Astrocyte (in vitro differentiated cells and primary cell): ENCODE measurements at regions not wholly inside any gene's neighbourhood (a gene's known extent, or its start where the extent isn't known, plus 50 kb on each side); places are given as distances from the start of the nearest gene placed in this dataset.

Experiments
- DNase-seq: peaks from one replicate; pipeline ENCODE4 v3.0.0-alpha.2; 2010; ENCODE audit warnings: low read depth
- FAIRE-seq: peaks from 2 replicates; lab custom pipeline; 2011; peaks lifted over from hg19 to GRCh38; lab: Jason Lieb, UNC
- H2AFZ ChIP-seq: 2 replicates; pipeline ENCODE4 v1.6.0; 2012; ENCODE audit warnings: low read depth, low read length, inconsistent platforms
- H3K27ac ChIP-seq: 2 replicates; pipeline ENCODE4 v1.5.1; 2011; ENCODE audit warnings: low read depth, low read length, inconsistent platforms
- H3K27me3 ChIP-seq: 2 replicates; pipeline ENCODE4 v1.6.0; 2011; ENCODE audit warnings: low read length, inconsistent platforms; ENCODE audit not compliant: insufficient read depth
- H3K36me3 ChIP-seq: 2 replicates; pipeline ENCODE4 v1.5.1; 2011; ENCODE audit warnings: low read length, inconsistent platforms; ENCODE audit not compliant: insufficient read depth
- H3K4me1 ChIP-seq: 2 replicates; pipeline ENCODE4 v1.5.1; 2011; ENCODE audit warnings: low read length, inconsistent platforms; ENCODE audit not compliant: insufficient read depth
- H3K4me2 ChIP-seq: 2 replicates; pipeline ENCODE4 v1.6.0; 2012; ENCODE audit warnings: low read length, inconsistent platforms
- H3K4me3 ChIP-seq: 2 replicates; pipeline ENCODE4 v1.5.1; 2011; ENCODE audit warnings: low read depth, mild to moderate bottlenecking, low read length, inconsistent platforms; ENCODE audit not compliant: insufficient read depth
- H3K79me2 ChIP-seq: 2 replicates; pipeline ENCODE4 v1.6.0; 2012; ENCODE audit warnings: mild to moderate bottlenecking, low read length, inconsistent platforms; ENCODE audit not compliant: insufficient read depth
- H3K9ac ChIP-seq: 2 replicates; pipeline ENCODE4 v1.6.0; 2012; ENCODE audit warnings: mild to moderate bottlenecking, low read length, inconsistent platforms
- H3K9me3 ChIP-seq: 2 replicates; pipeline ENCODE4 v1.5.1; 2012; ENCODE audit warnings: low read depth, mild to moderate bottlenecking, low read length, inconsistent platforms; ENCODE audit not compliant: insufficient read depth
- H4K20me1 ChIP-seq: 2 replicates; pipeline ENCODE4 v1.6.0; 2012; ENCODE audit warnings: low read length, inconsistent platforms; ENCODE audit not compliant: insufficient read depth
- H3K27ac Mint-ChIP-seq: one replicate; pipeline ENCODE4 v1.8.0; 2021; ENCODE audit warnings: mild to moderate bottlenecking, mixed read lengths; ENCODE audit not compliant: unreplicated experiment
- H3K27me3 Mint-ChIP-seq: one replicate; pipeline ENCODE4 v1.8.0; 2021; ENCODE audit warnings: low read depth, mixed read lengths; ENCODE audit not compliant: unreplicated experiment
- H3K36me3 Mint-ChIP-seq: one replicate; pipeline ENCODE4 v1.8.0; 2021; ENCODE audit warnings: low read depth, mixed read lengths; ENCODE audit not compliant: unreplicated experiment
- H3K4me1 Mint-ChIP-seq: one replicate; pipeline ENCODE4 v1.8.0; 2021; ENCODE audit warnings: low read depth, mixed read lengths; ENCODE audit not compliant: unreplicated experiment
- H3K4me3 Mint-ChIP-seq: one replicate; pipeline ENCODE4 v1.8.0; 2021; ENCODE audit warnings: mild to moderate bottlenecking, moderate library complexity, mixed read lengths; ENCODE audit not compliant: unreplicated experiment
- H3K9me3 Mint-ChIP-seq: one replicate; pipeline ENCODE4 v1.8.0; 2021; ENCODE audit warnings: mild to moderate bottlenecking, mixed read lengths; ENCODE audit not compliant: unreplicated experiment
- EZH2 ChIP-seq: IDR thresholded peaks from 2 replicates; pipeline ENCODE4 v1.6.1; 2012; ENCODE audit warnings: mild to moderate bottlenecking, low read length, inconsistent platforms; ENCODE audit not compliant: insufficient read depth
- TF ChIP-seq, protein P1 (sequence below): IDR thresholded peaks from 2 replicates; pipeline ENCODE4 v1.5.1; 2011; ENCODE audit warnings: low read depth, mild to moderate bottlenecking, inconsistent platforms, low read length, moderate library complexity; ENCODE audit not compliant: insufficient read depth

DNA sequence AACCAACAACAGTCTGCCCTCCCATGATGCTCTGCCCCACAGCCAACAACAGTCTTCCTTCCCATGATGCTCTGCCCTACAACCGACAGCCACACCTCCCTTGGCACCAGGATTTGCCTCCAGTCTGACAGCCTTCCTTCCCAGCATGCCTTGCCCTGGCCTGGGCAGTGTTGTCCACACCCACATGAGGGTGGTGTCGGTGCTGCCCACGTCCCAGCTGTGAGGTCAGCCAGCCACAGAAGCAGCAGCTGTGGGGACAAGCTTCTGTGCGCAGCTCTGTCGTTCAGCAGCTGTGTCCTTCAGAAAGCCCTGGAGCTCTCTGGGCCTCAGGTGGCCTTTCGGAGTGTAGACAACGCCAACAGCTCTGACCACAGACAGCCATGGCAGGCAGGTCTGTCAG lies 1378.9 kb downstream of the BRD1 start:
- no peaks in the 10 kb centered on the region for H3K27me3 ChIP-seq
- H3K27me3 Mint-ChIP-seq: peaks cover 26% of the 10 kb centered on the region
- FAIRE-seq: no peak
- no peaks in the 10 kb centered on the region for H3K9me3 Mint-ChIP-seq
- H3K4me3 ChIP-seq: no peak overlapping the region
- H3K79me2 ChIP-seq: no peaks in the 10 kb centered on the region
- no peak overlapping the region for H3K4me3 Mint-ChIP-seq
- H3K4me1 Mint-ChIP-seq: peaks cover 3% of the 10 kb centered on the region
- H3K9ac ChIP-seq: no peak overlapping the region
- H3K27ac Mint-ChIP-seq: no peak overlapping the region
- peaks cover 30% of the 10 kb centered on the region for H3K4me1 ChIP-seq
- no peaks in the 10 kb centered on the region for H3K36me3 Mint-ChIP-seq
- H3K4me2 ChIP-seq: no peak overlapping the region
- no peak for DNase-seq
- H3K27ac ChIP-seq: no peak overlapping the region
- H3K9me3 ChIP-seq: peaks cover 3% of the 10 kb centered on the region
- no peaks in the 10 kb centered on the region for H4K20me1 ChIP-seq
- no peaks in the 10 kb centered on the region for H3K36me3 ChIP-seq
- H2AFZ ChIP-seq: no peak overlapping the region
- TF ChIP-seq EZH2: no peak
- TF ChIP-seq, protein P1, sequence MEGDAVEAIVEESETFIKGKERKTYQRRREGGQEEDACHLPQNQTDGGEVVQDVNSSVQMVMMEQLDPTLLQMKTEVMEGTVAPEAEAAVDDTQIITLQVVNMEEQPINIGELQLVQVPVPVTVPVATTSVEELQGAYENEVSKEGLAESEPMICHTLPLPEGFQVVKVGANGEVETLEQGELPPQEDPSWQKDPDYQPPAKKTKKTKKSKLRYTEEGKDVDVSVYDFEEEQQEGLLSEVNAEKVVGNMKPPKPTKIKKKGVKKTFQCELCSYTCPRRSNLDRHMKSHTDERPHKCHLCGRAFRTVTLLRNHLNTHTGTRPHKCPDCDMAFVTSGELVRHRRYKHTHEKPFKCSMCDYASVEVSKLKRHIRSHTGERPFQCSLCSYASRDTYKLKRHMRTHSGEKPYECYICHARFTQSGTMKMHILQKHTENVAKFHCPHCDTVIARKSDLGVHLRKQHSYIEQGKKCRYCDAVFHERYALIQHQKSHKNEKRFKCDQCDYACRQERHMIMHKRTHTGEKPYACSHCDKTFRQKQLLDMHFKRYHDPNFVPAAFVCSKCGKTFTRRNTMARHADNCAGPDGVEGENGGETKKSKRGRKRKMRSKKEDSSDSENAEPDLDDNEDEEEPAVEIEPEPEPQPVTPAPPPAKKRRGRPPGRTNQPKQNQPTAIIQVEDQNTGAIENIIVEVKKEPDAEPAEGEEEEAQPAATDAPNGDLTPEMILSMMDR: no peak

DNA sequence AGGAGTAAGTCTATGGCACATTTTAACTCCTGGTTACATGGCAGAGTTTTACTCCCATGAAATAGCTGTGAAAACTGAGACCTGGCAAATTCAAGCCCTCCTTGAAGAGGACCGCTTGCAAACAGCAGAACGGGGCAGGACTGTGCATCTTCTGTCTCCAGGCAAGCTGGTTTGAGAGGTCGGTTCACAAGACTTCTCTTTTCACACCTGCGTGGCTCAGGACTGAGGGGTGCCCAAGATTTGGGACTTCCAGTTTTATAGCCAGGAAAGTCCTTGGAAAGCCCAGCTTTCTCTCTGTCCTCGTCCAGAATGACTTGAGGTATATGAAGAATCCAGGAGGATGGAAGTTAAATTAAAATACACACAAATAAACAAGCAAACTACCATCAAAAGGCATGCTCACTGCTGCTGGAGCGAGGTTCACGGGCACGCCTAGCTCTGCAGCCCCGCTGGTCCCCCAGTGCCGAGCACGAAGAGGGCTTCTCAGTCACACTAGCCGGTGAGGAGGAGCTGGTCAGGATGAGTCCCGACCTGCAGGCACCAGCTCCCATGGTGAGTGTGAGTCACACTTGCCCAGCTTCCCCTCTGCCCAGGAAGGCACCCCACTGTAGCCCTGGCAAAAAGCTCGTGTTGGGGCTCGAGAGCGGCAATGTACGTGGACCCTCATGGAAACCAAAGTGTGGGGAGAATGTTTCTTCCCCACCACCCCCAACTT lies 1382.4 kb downstream of the BRD1 start:
- peak overlapping the region; percentile 26 for H3K27ac ChIP-seq
- H3K4me2 ChIP-seq: peak overlapping the region; percentile 39
- Mint-ChIP-seq H3K4me1 (peaks cover 3% of the 10 kb centered on the region), H3K27ac (no peak overlapping the region), H3K27me3 (peaks cover 19% of the 10 kb centered on the region), H3K36me3 (no peaks in the 10 kb centered on the region), H3K9me3 (no peaks in the 10 kb centered on the region), H3K4me3 (no peak overlapping the region)
- FAIRE-seq (no peak), DNase-seq (peak; percentile 34)
- H3K4me3 ChIP-seq: no peak overlapping the region
- H3K4me1 ChIP-seq: peaks cover 30% of the 10 kb centered on the region
- no peaks in the 10 kb centered on the region for H3K36me3 ChIP-seq
- peak overlapping the region; percentile 5 for H2AFZ ChIP-seq
- no peaks in the 10 kb centered on the region for H3K79me2 ChIP-seq
- TF ChIP-seq, protein P1: no peak
- no peak for TF ChIP-seq EZH2
- no peak overlapping the region for H3K9ac ChIP-seq
- peaks cover 3% of the 10 kb centered on the region for H3K9me3 ChIP-seq
- no peaks in the 10 kb centered on the region for H4K20me1 ChIP-seq
- no peaks in the 10 kb centered on the region for H3K27me3 ChIP-seq

DNA sequence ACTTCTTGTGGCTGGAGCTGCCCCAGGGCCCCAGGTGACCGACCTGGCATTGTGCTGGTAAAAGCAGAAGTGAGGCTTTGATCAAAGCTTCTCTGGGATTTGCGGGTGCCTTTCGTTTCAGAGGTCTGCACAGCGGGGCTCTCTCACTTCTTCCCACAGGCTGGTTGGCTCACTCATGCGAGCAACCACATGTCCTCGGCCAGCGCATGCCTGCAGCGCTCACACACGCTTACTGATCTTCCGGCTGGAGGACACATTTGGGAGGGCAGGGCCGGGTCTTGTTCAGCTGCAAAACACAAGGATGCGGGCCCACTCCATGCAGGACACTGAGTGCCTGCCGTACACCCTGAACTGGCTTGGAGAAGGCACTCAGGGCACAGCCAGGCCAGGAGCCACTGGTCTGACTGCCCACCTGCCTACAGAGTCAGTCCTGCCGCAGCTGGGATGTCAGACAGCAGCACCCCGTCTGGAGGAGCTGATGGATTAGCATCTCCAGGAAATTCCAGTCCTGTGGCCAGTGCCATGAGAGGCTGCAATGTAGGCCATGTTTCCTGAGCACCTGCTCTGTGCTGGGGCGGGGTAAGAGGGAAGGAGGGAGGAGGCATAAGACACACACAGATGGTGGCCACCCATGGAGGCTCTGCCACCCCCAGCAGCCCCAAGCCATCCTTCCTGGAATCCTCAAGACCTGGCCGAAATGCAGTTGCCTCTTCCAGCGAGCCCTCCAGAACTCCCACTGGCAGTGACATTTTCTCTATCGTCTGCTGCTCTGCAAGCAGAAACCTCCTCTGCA lies 1383.2 kb downstream of the BRD1 start:
- Histone ChIP-seq H3K27ac (no peak overlapping the region), H3K27me3 (no peaks in the 10 kb centered on the region), H3K4me1 (peaks cover 25% of the 10 kb centered on the region), H3K79me2 (no peaks in the 10 kb centered on the region), H4K20me1 (no peaks in the 10 kb centered on the region), H3K4me3 (no peak overlapping the region), H3K4me2 (no peak overlapping the region), H3K36me3 (no peaks in the 10 kb centered on the region), H3K9me3 (peaks cover 3% of the 10 kb centered on the region), H2AFZ (no peak overlapping the region), H3K9ac (no peak overlapping the region)
- Mint-ChIP-seq H3K36me3 (no peaks in the 10 kb centered on the region), H3K27ac (no peak overlapping the region), H3K27me3 (peaks cover 26% of the 10 kb centered on the region), H3K4me3 (no peak overlapping the region), H3K4me1 (peaks cover 3% of the 10 kb centered on the region), H3K9me3 (no peaks in the 10 kb centered on the region)
- TF ChIP-seq, protein P1: no peak
- no peak for TF ChIP-seq EZH2
- DNase-seq (peak; percentile 14), FAIRE-seq (no peak)
